ENCODE measurements at regions not wholly inside any gene's neighbourhood (a gene's known extent, or its start where the extent isn't known, plus 50 kb on each side); places are given as distances from the start of the nearest gene placed in this dataset.

- no peak for TF ChIP-seq CTCF (IDR thresholded peaks at IDR 0.05 in 2 of 3, conservative IDR thresholded peaks at IDR 0.05 in 1 of 3; ENCODE audit: insufficient read depth in 2 of 3, low read depth in 1 of 3, low read length in 3 of 3)
- TF ChIP-seq GABPA (tag; conservative IDR thresholded peaks at IDR 0.05; ENCODE audit: low read depth), result no peak
- TF ChIP-seq HNRNPL (IDR thresholded peaks at IDR 0.05; ENCODE audit: low read depth, low read length), result no peak
- no peak for TF ChIP-seq NFRKB (IDR thresholded peaks at IDR 0.05; ENCODE audit: low read depth)
- TF ChIP-seq HINFP (tag; conservative IDR thresholded peaks at IDR 0.05; ENCODE audit: low read depth), result no peak
- no peak for TF ChIP-seq ZNF609 (CRISPR knock-in tag; IDR thresholded peaks at IDR 0.05; ENCODE audit: borderline replicate concordance)
- no peak for TF ChIP-seq ELF4 (CRISPR knock-in tag; IDR thresholded peaks at IDR 0.05)
- TF ChIP-seq SMAD3 (CRISPR knock-in tag; conservative IDR thresholded peaks at IDR 0.05), result no peak
- TF ChIP-seq USF2 (CRISPR knock-in tag; IDR thresholded peaks at IDR 0.05), result no peak
Observed at GRCh38 chr5:17401470-17402288, 96.4 kb upstream of the TAF11L2 start.

Data from K562 (cell line).